SU-DHL-6 (cell line): ENCODE measurements at regions not wholly inside any gene's neighbourhood (a gene's known extent, or its start where the extent isn't known, plus 50 kb on each side); places are given as distances from the start of the nearest gene placed in this dataset.

ENCODE experiments used
- EZH2phosphoT487 ChIP-seq: fragments of 200-600 bp; sonication (generic), shearing (Covaris generic); conservative IDR thresholded peaks from 2 replicates; pipeline ENCODE4 v1.6.1; 2018; ENCODE audit warnings: mild to moderate bottlenecking, antibody characterized with exemption, low read length, moderate library complexity, mixed read lengths
- TF ChIP-seq, protein P1 (sequence below): fragments of 200-600 bp; sonication (generic); IDR thresholded peaks from one replicate; pipeline ENCODE4 v1.5.1; 2017; ENCODE audit warnings: antibody characterized with exemption, mild to moderate bottlenecking, low read length, moderate library complexity; ENCODE audit not compliant: insufficient read depth, poor library complexity, severe bottlenecking

DNA sequence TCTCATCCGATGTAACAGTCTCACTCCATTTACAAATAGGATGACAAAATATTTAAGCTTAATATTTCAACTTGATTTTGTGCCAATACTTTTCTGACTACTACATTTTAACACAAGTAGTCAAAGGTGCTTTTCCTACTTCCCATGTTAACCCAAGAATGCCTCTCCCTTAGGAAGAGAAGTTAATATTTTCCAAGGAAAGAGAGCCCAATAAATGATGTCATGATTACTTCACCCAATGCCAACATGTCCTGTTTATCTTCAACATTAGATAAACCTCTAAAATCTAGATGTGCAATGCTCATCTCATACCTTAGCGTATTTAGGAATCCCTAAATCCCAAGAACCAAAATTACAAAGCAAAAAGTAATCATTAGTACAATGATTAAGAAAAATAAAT, 156.7 kb upstream of the TENT5A start:
- TF ChIP-seq, protein P1, sequence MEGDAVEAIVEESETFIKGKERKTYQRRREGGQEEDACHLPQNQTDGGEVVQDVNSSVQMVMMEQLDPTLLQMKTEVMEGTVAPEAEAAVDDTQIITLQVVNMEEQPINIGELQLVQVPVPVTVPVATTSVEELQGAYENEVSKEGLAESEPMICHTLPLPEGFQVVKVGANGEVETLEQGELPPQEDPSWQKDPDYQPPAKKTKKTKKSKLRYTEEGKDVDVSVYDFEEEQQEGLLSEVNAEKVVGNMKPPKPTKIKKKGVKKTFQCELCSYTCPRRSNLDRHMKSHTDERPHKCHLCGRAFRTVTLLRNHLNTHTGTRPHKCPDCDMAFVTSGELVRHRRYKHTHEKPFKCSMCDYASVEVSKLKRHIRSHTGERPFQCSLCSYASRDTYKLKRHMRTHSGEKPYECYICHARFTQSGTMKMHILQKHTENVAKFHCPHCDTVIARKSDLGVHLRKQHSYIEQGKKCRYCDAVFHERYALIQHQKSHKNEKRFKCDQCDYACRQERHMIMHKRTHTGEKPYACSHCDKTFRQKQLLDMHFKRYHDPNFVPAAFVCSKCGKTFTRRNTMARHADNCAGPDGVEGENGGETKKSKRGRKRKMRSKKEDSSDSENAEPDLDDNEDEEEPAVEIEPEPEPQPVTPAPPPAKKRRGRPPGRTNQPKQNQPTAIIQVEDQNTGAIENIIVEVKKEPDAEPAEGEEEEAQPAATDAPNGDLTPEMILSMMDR, result no peak
- no peak for TF ChIP-seq EZH2phosphoT487
